GM18870 (cell line): ENCODE measurements at regions not wholly inside any gene's neighbourhood (a gene's known extent, or its start where the extent isn't known, plus 50 kb on each side); places are given as distances from the start of the nearest gene placed in this dataset.

Experiments used
- ATAC-seq: cut with Tn5 transposase; IDR thresholded peaks from one replicate; pipeline ENCODE4 v1.9.1; 2021; ENCODE audit warnings: moderate library complexity; ENCODE audit not compliant: unreplicated experiment

- ATAC-seq = no peak
Measured at GRCh38 chr12:59250766-59251165, 330.5 kb upstream of the LRIG3 start.

DNA sequence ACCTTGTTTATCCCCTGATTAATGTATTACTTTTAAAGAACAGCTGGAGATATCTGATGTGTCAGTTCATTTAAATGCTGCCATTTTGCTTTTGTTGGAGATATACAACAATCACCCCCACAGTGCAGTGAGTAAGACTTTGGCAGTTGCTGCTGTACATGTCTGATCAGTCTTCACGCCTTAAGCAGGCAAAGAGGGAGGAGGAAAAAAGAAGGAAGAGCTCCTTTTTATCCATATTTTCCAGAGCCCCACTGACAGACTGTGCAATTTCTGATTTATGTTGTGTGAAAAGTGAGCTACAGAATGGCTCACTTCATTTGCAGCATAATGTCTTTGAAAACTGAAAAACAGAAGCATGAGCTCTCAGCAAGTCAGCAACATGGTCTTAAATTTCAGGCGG, 319.7 kb upstream of the LRIG3 start:
- no peak for ATAC-seq

DNA sequence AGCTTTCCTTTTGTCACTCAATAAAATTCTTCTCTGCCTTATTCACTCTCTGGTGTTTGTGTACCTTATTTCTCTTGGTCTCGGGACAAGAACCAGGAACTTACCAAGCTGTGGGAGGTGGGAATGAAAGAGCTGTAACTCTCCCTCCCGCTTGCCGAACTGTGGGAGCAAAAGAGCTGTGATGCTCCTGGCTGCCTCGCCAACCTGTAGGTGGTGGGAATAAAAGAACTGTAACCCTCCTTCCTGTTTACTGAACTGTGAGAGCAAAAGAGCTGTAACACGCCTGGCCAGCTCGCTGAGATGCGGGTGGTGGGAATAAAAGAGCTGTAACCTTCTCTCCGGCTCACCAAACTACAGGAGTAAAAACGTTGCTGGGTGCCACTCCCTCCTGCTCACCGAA, 314.1 kb upstream of the LRIG3 start:
- ATAC-seq = no peak

DNA sequence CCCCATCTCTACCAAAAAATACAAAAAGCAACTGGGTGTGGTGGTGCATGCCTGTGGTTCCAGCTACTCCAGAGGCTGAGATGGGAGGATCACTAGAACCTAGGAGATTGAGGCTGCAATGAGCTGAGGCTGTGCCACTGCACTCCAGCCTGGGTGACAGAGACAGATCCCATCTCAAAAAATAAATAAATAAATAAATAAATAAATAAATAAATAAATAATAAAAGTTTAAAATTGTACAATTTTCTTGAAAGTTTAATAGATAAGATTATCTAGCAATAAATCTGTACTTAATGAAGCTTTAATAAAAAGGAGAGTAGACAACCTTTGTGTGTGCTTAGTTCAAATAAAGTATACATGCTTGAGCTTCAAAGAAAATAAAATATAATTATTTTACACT, 310.0 kb upstream of the LRIG3 start:
- no peak for ATAC-seq

DNA sequence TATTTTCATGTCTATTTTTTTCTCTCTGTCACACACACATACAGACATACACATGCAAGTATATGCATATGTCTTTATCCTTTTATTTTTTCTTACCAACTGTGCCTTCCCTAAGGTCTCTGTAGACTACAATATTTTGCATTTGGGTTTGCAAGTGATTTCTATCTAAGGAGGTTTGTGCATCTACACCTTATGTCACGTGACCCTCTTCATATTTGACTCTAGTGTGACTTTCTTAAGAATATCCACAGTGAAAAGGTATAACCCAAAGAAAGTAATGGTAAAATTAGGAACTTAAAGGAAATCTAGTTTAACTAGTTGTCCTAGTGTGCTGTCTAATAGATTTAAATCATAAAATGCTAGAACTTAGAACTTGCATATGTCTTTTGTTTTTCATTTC, 298.8 kb upstream of the LRIG3 start:
- ATAC-seq = no peak

- no peak for ATAC-seq
Measured at GRCh38 chr12:59196989-59197388, 276.7 kb upstream of the LRIG3 start.

DNA sequence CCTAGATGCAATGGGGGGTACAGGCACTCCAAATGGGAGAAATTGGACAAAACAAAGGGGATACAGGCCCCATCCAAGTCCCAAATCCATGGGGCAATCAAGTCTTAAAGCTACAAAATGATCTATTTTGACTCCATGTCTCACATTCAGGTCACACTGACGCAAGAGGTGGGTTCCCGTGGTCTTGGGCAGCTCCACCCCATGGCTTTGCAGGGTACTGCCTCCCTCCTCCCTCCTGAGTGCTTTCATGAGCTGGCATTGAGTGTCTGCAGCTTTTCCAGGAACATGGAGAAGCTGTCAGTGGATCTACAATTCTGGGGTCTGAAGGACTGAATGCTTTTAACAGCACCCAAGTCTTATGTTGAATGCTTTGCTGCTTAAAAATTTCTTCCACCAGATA, 274.5 kb upstream of the LRIG3 start:
- no peak for ATAC-seq

GRCh38 chr12:59193476-59194050, 273.3 kb upstream of the LRIG3 start:
- ATAC-seq = no peak

GRCh38 chr12:59191372-59191771, 271.1 kb upstream of the LRIG3 start:
- no peak for ATAC-seq

DNA sequence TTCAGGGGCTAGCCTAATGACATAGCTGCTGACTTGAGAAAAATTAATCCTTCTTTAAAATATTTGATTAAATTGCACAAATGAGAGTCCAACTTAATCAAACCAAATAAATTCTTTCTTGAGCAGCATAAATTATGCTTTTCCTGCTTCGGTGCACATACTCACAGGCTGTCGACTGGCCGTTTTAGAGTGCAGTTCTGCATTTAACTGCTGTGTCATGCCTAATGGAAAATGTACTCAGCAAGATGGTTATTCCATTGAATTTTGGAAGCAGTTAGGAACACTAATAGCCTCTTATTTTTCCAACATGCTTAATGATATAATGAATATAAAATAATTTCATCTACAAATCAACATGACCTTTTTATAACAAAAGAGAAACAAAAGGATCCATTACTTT, 266.1 kb upstream of the LRIG3 start:
- ATAC-seq = no peak

DNA sequence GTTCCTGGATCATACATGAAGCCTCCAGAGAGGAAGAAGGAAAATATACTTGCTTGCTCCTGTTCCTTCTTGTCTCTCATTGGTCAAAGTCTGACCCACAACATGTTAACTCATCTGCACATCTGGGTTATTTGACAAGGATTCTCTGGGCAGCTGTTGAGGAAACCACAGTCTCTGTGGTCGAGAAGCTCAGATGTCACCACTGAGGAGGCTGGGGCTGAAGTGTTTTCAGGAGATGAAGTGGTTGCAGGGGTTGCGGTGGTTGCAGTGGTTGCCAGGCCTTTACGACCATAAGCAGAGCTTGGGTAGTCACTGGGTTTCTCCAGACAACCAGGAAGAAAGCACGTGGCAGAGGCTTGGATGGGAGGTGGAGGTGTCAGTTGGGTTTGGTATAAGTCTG, 265.0 kb upstream of the LRIG3 start:
- peak; percentile 49 for ATAC-seq

DNA sequence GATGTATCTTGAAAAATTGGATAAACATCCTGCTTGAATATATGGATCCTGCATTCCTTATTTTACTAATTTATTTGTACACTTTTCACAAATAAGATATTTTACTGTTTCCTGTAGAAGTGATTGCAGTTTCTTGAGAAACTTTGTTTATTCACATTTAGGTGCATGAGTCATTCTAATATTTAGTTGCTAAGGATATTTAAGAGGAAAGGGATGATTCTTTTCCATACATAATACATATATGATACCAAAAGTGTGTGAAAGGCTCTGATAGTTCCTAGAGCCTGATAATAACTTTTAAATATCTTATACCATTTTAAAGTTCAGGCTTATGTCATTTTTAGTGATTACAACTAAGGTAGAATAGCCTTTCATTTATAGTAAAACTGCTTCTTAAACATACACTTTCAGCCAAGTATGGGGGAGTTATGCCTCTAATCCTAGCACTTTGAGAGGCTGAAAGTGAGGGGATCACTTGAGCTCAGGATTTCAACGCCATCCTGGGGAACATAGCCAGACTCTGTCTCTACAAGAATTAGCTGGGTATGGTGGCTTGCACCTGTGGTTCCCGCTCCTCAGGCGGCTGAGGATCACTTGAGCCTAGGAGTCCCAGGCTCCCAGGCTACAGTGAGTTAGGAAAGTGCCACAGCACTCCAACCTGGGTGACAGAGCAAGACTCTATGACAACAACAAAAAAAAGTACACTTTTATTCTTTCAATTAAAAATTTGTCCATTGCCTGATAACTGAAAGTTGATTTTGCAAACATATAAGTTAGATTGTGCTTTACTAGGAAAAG, 262.6 kb upstream of the LRIG3 start:
- ATAC-seq = no peak

DNA sequence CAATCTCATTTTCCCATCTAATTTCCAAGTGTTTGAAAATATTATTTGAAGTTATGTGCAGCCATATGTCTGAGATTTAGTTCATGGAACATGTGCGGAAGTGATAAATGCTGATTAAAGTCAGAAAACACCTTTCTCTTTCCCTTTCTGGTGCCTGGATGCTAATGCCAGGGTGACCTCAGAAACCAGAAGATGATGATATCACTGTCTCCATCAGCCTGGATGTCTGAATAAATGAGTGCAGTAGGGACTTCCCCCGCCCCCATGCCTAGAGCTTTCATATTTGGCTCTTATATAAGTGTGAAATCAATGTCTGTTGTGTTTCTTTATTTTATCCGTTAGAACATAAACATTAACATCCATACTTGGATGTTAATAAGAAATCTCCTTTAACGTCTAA, 261.9 kb upstream of the LRIG3 start:
- no peak for ATAC-seq

GRCh38 chr12:59181196-59181777, 261.0 kb upstream of the LRIG3 start:
- no peak for ATAC-seq

- no peak for ATAC-seq
Measured at GRCh38 chr12:59179231-59179630, 258.9 kb upstream of the LRIG3 start.

DNA sequence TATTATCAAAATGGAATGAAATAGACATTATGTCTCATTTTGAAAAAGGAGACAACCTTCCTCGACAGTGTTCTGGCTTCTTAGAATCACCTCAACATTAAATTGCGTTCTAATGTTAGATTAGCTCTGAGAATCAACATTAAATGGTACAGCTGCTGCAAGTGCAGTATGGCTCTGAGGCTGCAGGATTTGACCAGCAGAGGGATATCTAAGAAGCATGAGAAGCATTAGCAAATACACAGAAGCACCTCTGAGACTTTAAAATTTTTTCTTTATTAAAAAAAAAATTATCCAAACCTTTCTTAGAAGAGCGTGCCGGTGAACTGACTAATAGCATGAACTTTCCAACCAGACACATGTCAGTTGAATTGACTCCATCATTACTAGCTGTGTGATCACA, 253.4 kb upstream of the LRIG3 start:
- no peak for ATAC-seq

DNA sequence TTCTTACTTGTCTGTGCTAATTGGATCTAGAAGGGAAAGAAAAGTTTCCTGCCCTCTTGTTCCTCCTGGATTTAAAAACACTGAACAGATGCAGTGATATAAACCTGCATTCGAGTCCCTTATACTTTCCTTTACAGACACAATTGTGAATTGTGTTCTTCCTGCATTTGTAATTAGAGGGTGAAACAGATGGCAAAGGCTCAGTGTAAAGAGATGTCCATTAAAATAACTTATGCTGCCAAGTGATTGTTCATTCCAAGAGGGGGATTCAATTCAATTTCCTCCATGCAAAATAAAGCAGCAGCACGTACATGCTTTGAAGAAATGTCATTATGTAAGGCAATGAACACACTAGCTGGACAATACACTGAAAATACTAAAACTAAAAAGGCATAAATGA, 248.3 kb upstream of the LRIG3 start:
- no peak for ATAC-seq

DNA sequence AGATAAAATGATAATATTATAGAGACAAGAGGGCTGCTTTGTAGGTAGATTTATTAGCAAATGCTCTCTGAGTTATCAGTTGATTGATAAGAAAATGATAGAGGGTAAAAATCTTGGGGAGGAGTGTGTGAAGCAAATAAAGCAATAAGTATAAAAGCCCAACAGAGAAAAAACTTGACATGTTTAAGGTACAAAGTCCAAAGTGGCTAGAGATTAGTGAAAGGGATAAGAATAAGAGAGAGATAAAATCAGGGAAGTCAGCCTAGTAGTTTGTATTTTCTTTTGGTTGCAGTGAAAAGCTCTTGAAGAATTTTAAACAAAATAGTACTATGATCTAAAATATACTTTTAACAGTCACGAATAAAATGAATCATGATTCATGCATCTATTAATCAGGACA, 246.2 kb upstream of the LRIG3 start:
- no peak for ATAC-seq

- no peak for ATAC-seq
Measured at GRCh38 chr12:59164991-59165718, 244.9 kb upstream of the LRIG3 start.

DNA sequence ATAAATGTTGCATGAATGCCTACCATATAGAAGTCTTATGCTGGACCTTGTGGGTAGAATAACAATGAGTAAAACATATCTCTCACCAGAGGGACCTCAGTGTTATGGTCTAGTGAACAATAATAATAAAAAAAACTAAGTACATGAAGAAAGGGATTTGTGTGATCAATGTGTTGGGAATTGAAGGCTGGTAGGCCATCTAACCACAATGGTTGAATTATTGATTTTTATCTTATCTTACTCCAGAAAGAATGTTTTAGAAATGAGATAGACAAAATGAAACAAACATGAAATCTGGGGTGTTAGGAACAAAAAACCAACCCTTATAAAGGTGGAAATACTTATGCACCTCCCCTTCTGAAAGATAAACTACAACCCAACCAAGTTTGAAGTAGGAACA, 243.9 kb upstream of the LRIG3 start:
- no peak for ATAC-seq

DNA sequence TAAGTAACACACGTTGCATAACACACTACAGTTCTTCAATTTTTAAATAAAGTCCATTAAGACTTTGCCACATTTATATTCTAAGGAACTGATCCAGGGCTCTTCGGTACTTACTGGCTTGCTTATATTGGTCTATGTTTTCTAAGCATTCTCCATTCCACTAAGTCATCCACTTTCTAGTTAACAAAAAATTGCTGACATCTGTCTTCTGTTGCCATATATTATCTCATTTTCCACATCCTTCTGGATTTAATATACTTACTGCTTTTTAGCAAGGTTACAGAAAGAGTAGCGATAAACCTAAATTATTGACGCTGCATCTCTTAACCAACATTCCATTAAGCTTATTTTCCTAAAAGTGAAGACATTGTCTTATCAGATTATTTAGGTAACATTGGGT, 238.4 kb upstream of the LRIG3 start:
- no peak for ATAC-seq

- no peak for ATAC-seq
Measured at GRCh38 chr12:59158066-59158465, 237.8 kb upstream of the LRIG3 start.
